Ishikawa (cell line): ENCODE measurements at regions not wholly inside any gene's neighbourhood (a gene's known extent, or its start where the extent isn't known, plus 50 kb on each side); places are given as distances from the start of the nearest gene placed in this dataset.

ENCODE experiments used
- CREB1 ChIP-seq: IDR thresholded peaks from 2 replicates; pipeline ENCODE4 v1.6.1; 2012; ENCODE audit warnings: low read depth
- EGR1 ChIP-seq: IDR thresholded peaks from 2 replicates; pipeline ENCODE4 v1.6.1; 2012
- EP300 ChIP-seq: IDR thresholded peaks from 2 replicates; pipeline ENCODE4 v1.6.1; 2012; ENCODE audit warnings: borderline replicate concordance
- FOXM1 ChIP-seq: IDR thresholded peaks from 2 replicates; pipeline ENCODE4 v1.6.1; 2012; ENCODE audit warnings: low read depth, borderline replicate concordance
- RAD21 ChIP-seq: IDR thresholded peaks from 2 replicates; pipeline ENCODE4 v1.6.1; 2012; ENCODE audit warnings: low read depth
- REST ChIP-seq: IDR thresholded peaks from 2 replicates; pipeline ENCODE4 v1.6.1; 2012; ENCODE audit warnings: low read depth, mild to moderate bottlenecking
- YY1 ChIP-seq: IDR thresholded peaks from 2 replicates; pipeline ENCODE4 v1.6.1; 2012; ENCODE audit warnings: low read depth

DNA sequence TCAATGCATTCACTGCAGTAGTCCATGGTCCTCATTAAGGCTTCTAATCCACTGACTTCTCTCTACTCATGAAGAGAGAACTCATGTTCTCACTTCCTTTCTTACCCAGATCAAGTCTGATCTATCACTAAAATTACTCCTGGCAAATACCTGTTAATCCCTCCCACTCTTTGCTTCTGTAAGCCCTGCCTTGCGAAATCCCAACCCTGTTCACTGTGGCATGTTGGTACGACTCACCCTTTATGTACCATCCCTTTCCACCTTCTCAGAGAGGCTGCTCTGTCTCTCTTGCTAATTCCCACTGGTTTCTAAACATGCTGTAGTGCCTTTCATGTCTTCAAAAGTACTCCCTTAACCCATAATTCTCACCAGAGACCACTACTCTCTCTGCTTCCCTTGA lies 272.2 kb upstream of the ACVR2A start:
- TF ChIP-seq EP300 = no peak
- no peak for TF ChIP-seq FOXM1
- TF ChIP-seq CREB1 = no peak
- no peak for TF ChIP-seq EGR1
- TF ChIP-seq REST = no peak
- TF ChIP-seq YY1 = no peak
- no peak for TF ChIP-seq RAD21
